K562 (cell line): ENCODE measurements at regions not wholly inside any gene's neighbourhood (a gene's known extent, or its start where the extent isn't known, plus 50 kb on each side); places are given as distances from the start of the nearest gene placed in this dataset.

Experiments used
- ARID4B ChIP-seq: sonication (generic); formaldehyde crosslinking; IDR thresholded peaks from 2 replicates; pipeline ENCODE4 v1.8.0; 2022; ENCODE audit warnings: mild to moderate bottlenecking, missing genetic modification reagents
- CBFB ChIP-seq: sonication (generic); formaldehyde crosslinking; IDR thresholded peaks from 2 replicates; pipeline ENCODE4 v1.4.0; 2020; ENCODE audit warnings: mild to moderate bottlenecking, missing genetic modification reagents
- GMEB1 ChIP-seq: fragments of 250-450 bp; sonication (Bioruptor Pico); IDR thresholded peaks from 2 replicates; pipeline ENCODE4 v1.4.0; 2020; ENCODE audit warnings: mild to moderate bottlenecking
- HDAC6 ChIP-seq: IDR thresholded peaks from 2 replicates; pipeline ENCODE4 v1.6.1; 2012; ENCODE audit warnings: low read depth, mild to moderate bottlenecking, control low read depth, inconsistent platforms, low read length, moderate library complexity
- HDAC8 ChIP-seq: fragments of 450-650 bp; IDR thresholded peaks from 2 replicates; pipeline ENCODE4 v1.6.1; 2016; ENCODE audit warnings: mild to moderate bottlenecking, missing genetic modification characterization, moderate library complexity, missing compliant biosample characterization
- PHF8 ChIP-seq: fragments of 200-600 bp; sonication (generic); IDR thresholded peaks from 2 replicates; pipeline ENCODE4 v1.6.1; 2012; ENCODE audit warnings: mixed run types, mild to moderate bottlenecking, inconsistent platforms, low read length, moderate library complexity, borderline replicate concordance
- PURB ChIP-seq: sonication (generic); formaldehyde crosslinking; IDR thresholded peaks from 2 replicates; pipeline ENCODE4 v1.9.0; 2021; ENCODE audit warnings: low read depth, mild to moderate bottlenecking, missing genetic modification reagents
- REST ChIP-seq, 2 experiments: fragments of 450-650 bp; formaldehyde crosslinking in 1 of 2; IDR thresholded peaks; 2 replicates each; pipeline versions ENCODE4 v1.4.0 to v1.6.1; 2014 to 2020; ENCODE audit warnings: mild to moderate bottlenecking in 2 of 2, borderline replicate concordance in 1 of 2, low read depth in 1 of 2
- U2AF2 ChIP-seq: fragments of 200-400 bp; formaldehyde crosslinking; optimal IDR thresholded peaks from 2 replicates; pipeline ENCODE3; 2017; ENCODE audit warnings: low read depth, mild to moderate bottlenecking, low read length
- USF1 ChIP-seq: sonication (generic); formaldehyde crosslinking; IDR thresholded peaks from 2 replicates; pipeline ENCODE4 v1.9.0; 2022; ENCODE audit warnings: mild to moderate bottlenecking, missing genetic modification reagents
- ZNF586 ChIP-seq: fragments of 450-650 bp; formaldehyde crosslinking; conservative IDR thresholded peaks from 2 replicates; pipeline ENCODE4 v1.4.0; 2020; ENCODE audit warnings: mild to moderate bottlenecking, moderate library complexity
- ZNF644 ChIP-seq: fragments of 200-800 bp; sonication (Bioruptor generic); IDR thresholded peaks from 2 replicates; pipeline ENCODE4 v1.6.1; 2016; ENCODE audit warnings: low read depth, missing genetic modification characterization, missing compliant biosample characterization

DNA sequence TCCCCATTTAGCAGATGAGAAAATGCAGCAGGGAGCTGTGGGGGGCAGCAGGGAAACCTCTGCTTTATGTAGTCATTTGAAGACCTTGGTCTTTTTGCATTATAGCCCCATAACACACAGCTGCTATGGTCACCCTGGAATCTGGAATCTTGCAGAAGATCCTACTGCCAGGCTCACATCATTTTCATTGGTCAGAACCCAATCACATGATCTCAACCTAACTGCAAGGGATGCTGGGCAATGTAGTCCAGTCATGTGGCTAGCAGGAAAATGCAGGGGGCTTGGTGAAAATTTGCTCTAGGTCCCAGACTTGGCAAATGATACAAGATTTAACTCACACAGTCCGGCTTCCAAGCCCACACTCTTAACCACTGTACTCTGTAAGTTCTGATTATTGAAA is 1028.7 kb downstream of the AACS start (continued):
- TF ChIP-seq REST (IDR thresholded peaks at IDR 0.05; ENCODE audit: borderline replicate concordance) (no peak), REST (CRISPR knock-in tag; IDR thresholded peaks at IDR 0.05; ENCODE audit: low read depth) (no peak), HDAC6 (no peak), ARID4B (CRISPR knock-in tag) (no peak), HDAC8 (tag) (no peak), ZNF586 (CRISPR knock-in tag) (no peak), CBFB (CRISPR knock-in tag) (no peak), ZNF644 (no peak), PURB (CRISPR knock-in tag) (no peak), U2AF2 (no peak), USF1 (peak; percentile 73), PHF8 (no peak), GMEB1 (CRISPR knock-in tag) (no peak)
